Mesothelial cell of epicardium (in vitro differentiated cells): ENCODE measurements at regions not wholly inside any gene's neighbourhood (a gene's known extent, or its start where the extent isn't known, plus 50 kb on each side); places are given as distances from the start of the nearest gene placed in this dataset.

Experiments
- DNase-seq, 2 experiments: peaks; one replicate each; pipeline ENCODE4 v3.0.0; 2021; ENCODE audit warnings: low spot score in 2 of 2; ENCODE audit not compliant: unreplicated experiment in 2 of 2
- H3K27ac Mint-ChIP-seq: 2 replicates; pipeline ENCODE4 v1.8.0; 2021; ENCODE audit warnings: mixed read lengths
- H3K27me3 Mint-ChIP-seq: 2 replicates; pipeline ENCODE4 v1.8.0; 2021; ENCODE audit warnings: low read depth, mixed read lengths
- H3K36me3 Mint-ChIP-seq: 2 replicates; pipeline ENCODE4 v1.8.0; 2021; ENCODE audit warnings: mixed read lengths
- H3K4me1 Mint-ChIP-seq: 2 replicates; pipeline ENCODE4 v1.8.0; 2021; ENCODE audit warnings: mixed read lengths
- H3K4me3 Mint-ChIP-seq: 2 replicates; pipeline ENCODE4 v1.8.0; 2021; ENCODE audit warnings: mild to moderate bottlenecking, moderate library complexity, mixed read lengths
- H3K9me3 Mint-ChIP-seq: 2 replicates; pipeline ENCODE4 v1.8.0; 2021; ENCODE audit warnings: mixed read lengths
- TF ChIP-seq, protein P1 (sequence below): fragments of 200-600 bp; sonication (generic); IDR thresholded peaks from one replicate; pipeline ENCODE4 v1.5.0; 2021; ENCODE audit warnings: antibody characterized with exemption; ENCODE audit not compliant: unreplicated experiment

DNA sequence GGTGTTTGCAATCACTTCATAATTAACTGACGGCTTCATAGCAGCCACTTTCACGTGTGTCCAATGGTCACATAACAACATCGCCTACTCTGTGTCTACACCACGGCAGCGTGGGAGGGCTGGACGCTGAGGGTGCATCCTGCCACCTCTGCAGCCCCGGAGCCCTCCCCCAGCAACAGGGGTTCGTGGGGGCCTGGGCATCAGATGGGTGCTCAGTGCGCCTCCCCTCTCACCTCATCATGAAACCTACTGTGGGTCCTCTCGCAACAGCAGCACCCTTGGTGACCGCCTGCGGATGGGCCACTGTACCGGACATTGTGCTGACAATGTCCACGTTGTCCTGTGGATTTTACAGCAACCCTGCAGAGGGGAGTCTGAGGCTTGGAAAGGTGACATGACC is 193.5 kb downstream of the UQCRFS1 start:
- Mint-ChIP-seq H3K27me3 (peaks cover 41% of the 10 kb centered on the region), H3K4me1 (no peaks in the 10 kb centered on the region), H3K27ac (no peak overlapping the region), H3K36me3 (no peaks in the 10 kb centered on the region), H3K9me3 (no peaks in the 10 kb centered on the region), H3K4me3 (no peak overlapping the region)
- TF ChIP-seq, protein P1, sequence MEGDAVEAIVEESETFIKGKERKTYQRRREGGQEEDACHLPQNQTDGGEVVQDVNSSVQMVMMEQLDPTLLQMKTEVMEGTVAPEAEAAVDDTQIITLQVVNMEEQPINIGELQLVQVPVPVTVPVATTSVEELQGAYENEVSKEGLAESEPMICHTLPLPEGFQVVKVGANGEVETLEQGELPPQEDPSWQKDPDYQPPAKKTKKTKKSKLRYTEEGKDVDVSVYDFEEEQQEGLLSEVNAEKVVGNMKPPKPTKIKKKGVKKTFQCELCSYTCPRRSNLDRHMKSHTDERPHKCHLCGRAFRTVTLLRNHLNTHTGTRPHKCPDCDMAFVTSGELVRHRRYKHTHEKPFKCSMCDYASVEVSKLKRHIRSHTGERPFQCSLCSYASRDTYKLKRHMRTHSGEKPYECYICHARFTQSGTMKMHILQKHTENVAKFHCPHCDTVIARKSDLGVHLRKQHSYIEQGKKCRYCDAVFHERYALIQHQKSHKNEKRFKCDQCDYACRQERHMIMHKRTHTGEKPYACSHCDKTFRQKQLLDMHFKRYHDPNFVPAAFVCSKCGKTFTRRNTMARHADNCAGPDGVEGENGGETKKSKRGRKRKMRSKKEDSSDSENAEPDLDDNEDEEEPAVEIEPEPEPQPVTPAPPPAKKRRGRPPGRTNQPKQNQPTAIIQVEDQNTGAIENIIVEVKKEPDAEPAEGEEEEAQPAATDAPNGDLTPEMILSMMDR = no peak
- DNase-seq = no peak

DNA sequence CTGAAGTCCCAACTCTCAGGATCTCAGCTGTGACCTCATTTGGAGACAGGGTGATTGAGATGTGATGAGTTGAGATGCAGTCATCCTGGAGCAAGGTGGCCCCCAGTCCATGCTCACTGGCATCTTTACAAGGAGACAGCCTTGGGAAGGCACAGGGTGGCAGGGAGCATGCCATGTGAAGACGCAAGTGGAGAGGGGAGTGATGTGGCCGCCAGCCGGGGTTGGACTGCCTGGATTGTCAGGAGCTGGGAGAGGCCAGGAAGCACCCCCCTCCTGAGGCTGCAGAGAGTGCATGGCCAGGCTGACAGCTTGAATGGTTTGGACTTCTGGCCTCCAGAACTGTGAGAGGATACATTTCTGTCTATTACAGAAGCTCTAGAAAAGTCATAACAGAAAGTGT is 194.4 kb downstream of the UQCRFS1 start:
- Mint-ChIP-seq H3K4me3 (no peak overlapping the region), H3K36me3 (no peaks in the 10 kb centered on the region), H3K27ac (no peak overlapping the region), H3K4me1 (no peaks in the 10 kb centered on the region), H3K27me3 (peaks cover 43% of the 10 kb centered on the region), H3K9me3 (no peaks in the 10 kb centered on the region)
- TF ChIP-seq, protein P1 = no peak
- DNase-seq = no peak

DNA sequence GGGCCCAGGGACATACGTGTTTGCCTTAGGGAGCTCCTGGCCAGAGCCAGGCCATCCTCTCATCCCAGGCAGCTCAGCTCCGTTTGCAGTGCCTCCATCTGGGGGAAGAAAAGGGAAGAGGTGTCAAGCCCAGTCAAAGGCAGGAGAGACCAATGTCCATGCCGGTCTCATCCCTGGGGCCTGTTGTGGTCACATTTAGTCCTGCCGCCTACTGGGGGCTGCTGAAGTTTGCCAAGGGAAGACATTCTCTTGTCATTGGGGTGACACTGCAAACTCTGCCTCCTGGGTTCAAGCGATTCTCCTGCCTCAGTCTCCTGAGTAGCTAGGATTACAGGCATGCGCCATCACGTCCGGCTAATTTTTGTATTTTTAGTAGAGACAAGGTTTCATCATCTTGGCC is 195.2 kb downstream of the UQCRFS1 start:
- Mint-ChIP-seq H3K4me1 (no peaks in the 10 kb centered on the region), H3K36me3 (no peaks in the 10 kb centered on the region), H3K27ac (no peak overlapping the region), H3K9me3 (no peaks in the 10 kb centered on the region), H3K27me3 (peaks cover 48% of the 10 kb centered on the region), H3K4me3 (no peak overlapping the region)
- DNase-seq = no peak
- TF ChIP-seq, protein P1 = no peak

DNA sequence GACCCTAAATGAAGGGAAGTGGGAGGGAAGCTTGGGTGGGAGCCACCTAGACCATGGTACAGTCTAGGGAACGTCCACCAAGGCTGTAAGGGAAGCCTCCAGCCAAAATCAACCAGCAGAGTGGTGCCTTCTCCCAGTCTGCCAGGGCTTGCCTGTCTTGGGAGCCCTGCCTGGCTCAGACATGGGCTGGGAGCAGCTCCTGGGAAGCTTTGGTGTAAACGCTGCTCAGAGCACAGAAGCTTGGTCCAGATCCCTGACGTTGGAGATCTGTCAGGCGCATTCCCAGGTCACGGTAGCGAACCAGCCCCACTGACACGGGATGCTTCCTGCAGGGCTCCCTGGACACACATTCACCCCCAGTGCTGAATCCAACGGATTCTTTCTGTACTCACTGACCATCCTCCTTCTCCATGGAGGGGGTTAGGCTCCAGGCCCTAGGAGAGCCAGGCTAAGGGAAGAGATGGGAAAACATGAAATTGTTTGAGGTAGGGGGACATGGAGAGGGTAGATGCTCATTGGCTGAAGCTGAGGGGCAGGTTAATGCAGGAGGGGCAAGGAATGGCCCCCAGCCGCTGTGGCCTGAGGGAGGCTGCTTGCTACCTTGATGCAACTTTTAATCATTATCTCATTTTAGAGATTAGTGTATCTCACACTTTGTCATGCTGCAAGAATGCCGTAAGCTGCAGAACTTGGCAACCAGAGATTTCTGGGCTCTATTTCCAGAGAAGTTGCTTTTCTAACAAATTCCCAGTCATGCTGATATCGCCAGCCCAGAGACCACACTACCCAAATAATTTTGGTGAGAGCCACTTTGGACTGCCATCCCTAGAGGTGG is 195.8 kb downstream of the UQCRFS1 start:
- no peaks in the 10 kb centered on the region for H3K36me3 Mint-ChIP-seq
- H3K27me3 Mint-ChIP-seq = peaks cover 51% of the 10 kb centered on the region
- TF ChIP-seq, protein P1 = no peak
- no peaks in the 10 kb centered on the region for H3K9me3 Mint-ChIP-seq
- DNase-seq = no peak
- no peak overlapping the region for H3K27ac Mint-ChIP-seq
- H3K4me3 Mint-ChIP-seq = no peak overlapping the region
- no peaks in the 10 kb centered on the region for H3K4me1 Mint-ChIP-seq

DNA sequence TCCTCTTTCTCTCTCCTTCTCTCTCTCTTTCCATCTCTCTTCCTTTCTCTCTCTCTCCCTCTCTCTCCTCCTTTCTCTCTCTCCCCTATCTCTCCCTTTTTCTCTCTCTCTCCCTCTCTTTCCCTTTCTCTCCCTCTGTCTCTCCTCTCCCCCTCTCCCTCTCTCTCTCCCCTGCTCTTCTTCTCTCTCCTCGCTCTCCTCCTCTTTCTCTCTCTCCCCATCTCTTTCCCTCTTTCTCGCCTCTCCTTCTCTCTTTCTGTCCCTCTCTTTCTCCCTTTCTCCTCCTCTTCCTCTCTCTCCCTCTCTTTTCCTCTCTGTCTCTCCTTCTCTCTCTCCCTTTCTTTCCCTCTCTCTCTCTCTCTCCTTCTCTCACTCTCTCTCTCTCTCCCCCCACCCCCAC is 196.6 kb downstream of the UQCRFS1 start:
- Mint-ChIP-seq H3K4me1 (no peaks in the 10 kb centered on the region), H3K4me3 (no peak overlapping the region), H3K27me3 (peaks cover 50% of the 10 kb centered on the region), H3K27ac (no peak overlapping the region), H3K36me3 (no peaks in the 10 kb centered on the region), H3K9me3 (no peaks in the 10 kb centered on the region)
- DNase-seq = no peak
- TF ChIP-seq, protein P1 = no peak
